ENCODE measurements at regions not wholly inside any gene's neighbourhood (a gene's known extent, or its start where the extent isn't known, plus 50 kb on each side); places are given as distances from the start of the nearest gene placed in this dataset.

- no peak for TF ChIP-seq CTCF (IDR thresholded peaks at IDR 0.05; ENCODE audit: low read depth, low read length, poor library complexity, severe bottlenecking)
- no peak for TF ChIP-seq EZH2phosphoT487 (IDR thresholded peaks at IDR 0.05; ENCODE audit: borderline replicate concordance, low read length)
Observed at GRCh38 chr2:142598846-142599245, 278.6 kb upstream of the KYNU start.

Measured in DOHH2 (cell line).